ENCODE measurements at regions not wholly inside any gene's neighbourhood (a gene's known extent, or its start where the extent isn't known, plus 50 kb on each side); places are given as distances from the start of the nearest gene placed in this dataset.

GRCh38 chr11:104772806-104773241, 125.4 kb downstream of the CASP12 start:
- no peak for TF ChIP-seq POLR2AphosphoS5 (IDR thresholded peaks at IDR 0.05; ENCODE audit: low read depth, low read length)
- TF ChIP-seq POLR2A (IDR thresholded peaks at IDR 0.05; ENCODE audit: low read depth, low read length) = no peak
- no peak for TF ChIP-seq TAF1 (IDR thresholded peaks at IDR 0.05; ENCODE audit: low read depth, low read length)
- no peak for TF ChIP-seq POU2F2 (IDR thresholded peaks at IDR 0.05; ENCODE audit: low read depth, low read length)
- no peak for TF ChIP-seq PAX5 (IDR thresholded peaks at IDR 0.05; ENCODE audit: insufficient read depth, low read length, severe bottlenecking)

All from GM12891 (cell line).